OCI-LY1 (cell line): ENCODE measurements at regions not wholly inside any gene's neighbourhood (a gene's known extent, or its start where the extent isn't known, plus 50 kb on each side); places are given as distances from the start of the nearest gene placed in this dataset.

Experiments
- H2AFZ ChIP-seq: fragments of 200-600 bp; sonication (generic), shearing (Covaris generic); 2 replicates; pipeline ENCODE4 v1.6.0; 2014; ENCODE audit warnings: antibody characterized with exemption, mild to moderate bottlenecking, low read length
- H3F3A ChIP-seq: fragments of 200-600 bp; sonication (generic), shearing (Covaris generic); 2 replicates; pipeline ENCODE4 v1.6.0; 2014; ENCODE audit warnings: mild to moderate bottlenecking, antibody characterized with exemption, low read length, moderate library complexity; ENCODE audit not compliant: insufficient read depth
- H3K27ac ChIP-seq: fragments of 200-600 bp; sonication (generic); 2 replicates; pipeline ENCODE4 v1.5.1; 2014; ENCODE audit warnings: low read length, mixed run types, mild to moderate bottlenecking, low read depth; ENCODE audit not compliant: poor library complexity, severe bottlenecking
- H3K27me3 ChIP-seq: fragments of 200-600 bp; sonication (generic); 2 replicates; pipeline ENCODE4 v1.6.0; 2014; ENCODE audit warnings: antibody characterized with exemption, mild to moderate bottlenecking, low read length, moderate library complexity; ENCODE audit not compliant: insufficient read depth
- H3K36me3 ChIP-seq: fragments of 200-600 bp; sonication (generic); 2 replicates; pipeline ENCODE4 v1.6.1; 2014; ENCODE audit warnings: mild to moderate bottlenecking, antibody characterized with exemption, low read length, moderate library complexity, mixed read lengths; ENCODE audit not compliant: insufficient read depth
- H3K4me1 ChIP-seq: fragments of 200-600 bp; sonication (generic); 2 replicates; pipeline ENCODE4 v1.5.1; 2014; ENCODE audit warnings: mild to moderate bottlenecking, low read length, moderate library complexity; ENCODE audit not compliant: insufficient read depth, severe bottlenecking
- H3K4me2 ChIP-seq: fragments of 200-600 bp; sonication (generic), shearing (Covaris generic); 2 replicates; pipeline ENCODE4 v1.6.1; 2014; ENCODE audit warnings: low read length
- H3K4me3 ChIP-seq: fragments of 200-600 bp; sonication (generic); 2 replicates; pipeline ENCODE4 v1.5.1; 2014; ENCODE audit warnings: low read length, low read depth, mild to moderate bottlenecking, mixed read lengths; ENCODE audit not compliant: poor library complexity, severe bottlenecking
- H3K79me2 ChIP-seq: fragments of 200-600 bp; shearing (Covaris generic); 2 replicates; pipeline ENCODE4 v1.6.1; 2016; ENCODE audit warnings: mixed run types, low read length, mixed read lengths; ENCODE audit not compliant: insufficient read depth
- H3K9ac ChIP-seq: fragments of 200-600 bp; sonication (generic), shearing (Covaris generic); 2 replicates; pipeline ENCODE4 v1.6.1; 2014; ENCODE audit warnings: mild to moderate bottlenecking, low read length, mixed read lengths
- H3K9me2 ChIP-seq: fragments of 200-600 bp; sonication (generic), shearing (Covaris generic); 2 replicates; pipeline ENCODE4 v1.6.1; 2014; ENCODE audit warnings: low read depth, mild to moderate bottlenecking, low read length, mixed read lengths
- H3K9me3 ChIP-seq: fragments of 200-600 bp; shearing (Covaris generic); 2 replicates; pipeline ENCODE4 v1.6.1; 2014; ENCODE audit warnings: low read length, mixed read lengths
- H4K20me1 ChIP-seq: fragments of 200-600 bp; sonication (generic), shearing (Covaris generic); 2 replicates; pipeline ENCODE4 v1.6.0; 2016; ENCODE audit warnings: mild to moderate bottlenecking, low read length; ENCODE audit not compliant: insufficient read depth
- CTCF ChIP-seq: fragments of 200-600 bp; sonication (generic), shearing (Covaris generic); IDR thresholded peaks from 2 replicates; pipeline ENCODE4 v1.5.1; 2017; ENCODE audit warnings: mild to moderate bottlenecking, antibody characterized with exemption, low read length, moderate library complexity, mixed read lengths
- EZH2 ChIP-seq: fragments of 200-600 bp; sonication (generic), shearing (Covaris generic); IDR thresholded peaks from 2 replicates; pipeline ENCODE4 v1.8.0; 2017; ENCODE audit warnings: borderline replicate concordance, mixed run types, mild to moderate bottlenecking, antibody characterized with exemption, low read length, moderate library complexity, mixed read lengths

- no peaks in the 10 kb centered on the region for H4K20me1 ChIP-seq
- no peak overlapping the region for H3K4me3 ChIP-seq
- no peaks in the 10 kb centered on the region for H3K9me2 ChIP-seq
- H3K9me3 ChIP-seq: no peaks in the 10 kb centered on the region
- H3K9ac ChIP-seq: no peak overlapping the region
- H3F3A ChIP-seq: no peaks in the 10 kb centered on the region
- H3K79me2 ChIP-seq: no peaks in the 10 kb centered on the region
- no peaks in the 10 kb centered on the region for H3K27me3 ChIP-seq
- H2AFZ ChIP-seq: no peak overlapping the region
- H3K27ac ChIP-seq: no peak overlapping the region
- no peak overlapping the region for H3K4me2 ChIP-seq
- no peak for TF ChIP-seq EZH2
- no peak for TF ChIP-seq CTCF
- H3K4me1 ChIP-seq: no peaks in the 10 kb centered on the region
- H3K36me3 ChIP-seq: no peaks in the 10 kb centered on the region
These were observed 1540.2 kb upstream of the SLC39A10 start for GRCh38 chr2:194116861-194117260.

- Histone ChIP-seq H3K4me3 (no peak overlapping the region), H3F3A (0 out of 2 replicates have a peak, but pooled peaks cover 4% of the 10 kb centered on the region), H3K9me2 (no peaks in the 10 kb centered on the region), H3K4me1 (peaks cover 29% of the 10 kb centered on the region), H3K27me3 (no peaks in the 10 kb centered on the region), H3K9me3 (no peaks in the 10 kb centered on the region), H3K36me3 (no peaks in the 10 kb centered on the region), H3K9ac (no peak overlapping the region), H3K79me2 (no peaks in the 10 kb centered on the region), H3K4me2 (no peak overlapping the region), H2AFZ (0 out of 2 replicates have a peak overlapping the region, but pooled peaks have one; percentile 49), H3K27ac (peak overlapping the region; percentile 92), H4K20me1 (no peaks in the 10 kb centered on the region)
- TF ChIP-seq CTCF (no peak), EZH2 (no peak)
These were observed 1551.7 kb upstream of the SLC39A10 start for GRCh38 chr2:194105358-194105757.

- Histone ChIP-seq H3K4me3 (no peak overlapping the region), H3F3A (0 out of 2 replicates have a peak, but pooled peaks cover 4% of the 10 kb centered on the region), H3K36me3 (no peaks in the 10 kb centered on the region), H4K20me1 (no peaks in the 10 kb centered on the region), H3K27ac (peak overlapping the region; percentile 92), H2AFZ (no peak overlapping the region), H3K9ac (no peak overlapping the region), H3K9me3 (no peaks in the 10 kb centered on the region), H3K79me2 (no peaks in the 10 kb centered on the region), H3K27me3 (no peaks in the 10 kb centered on the region), H3K9me2 (no peaks in the 10 kb centered on the region), H3K4me1 (peaks cover 29% of the 10 kb centered on the region), H3K4me2 (0 out of 2 replicates have a peak overlapping the region, but pooled peaks have one; percentile 8)
- TF ChIP-seq EZH2 (no peak), CTCF (no peak)
These were observed 1552.3 kb upstream of the SLC39A10 start for GRCh38 chr2:194104687-194105086.
